PC-3 (cell line): ENCODE measurements at regions not wholly inside any gene's neighbourhood (a gene's known extent, or its start where the extent isn't known, plus 50 kb on each side); places are given as distances from the start of the nearest gene placed in this dataset.

Source experiments
- ATAC-seq: fragments of 200-7000 bp; cut with Tn5 transposase; 2 replicates; pipeline ENCODE4 v1.9.1; 2020; ENCODE audit warnings: mild to moderate bottlenecking, moderate library complexity
- BruUV-seq: library from RNA; stranded (reverse); fragments of 400-500 nt; replicated peaks from 2 replicates; lab custom pipeline; 2021; lab: Mats Ljungman, UMichigan
- CTCF ChIA-PET: fragments of 300-600 bp; sonication (Branson Sonifier 250); formaldehyde crosslinking; loops from one replicate; lab custom pipeline; 2022; ENCODE audit warnings: antibody characterized with exemption; lab: Charles Lee
- POLR2A ChIA-PET: fragments of 300-600 bp; sonication (Branson Sonifier 250); formaldehyde crosslinking; loops from one replicate; lab custom pipeline; 2022; ENCODE audit warnings: antibody characterized with exemption; ENCODE audit not compliant: unreplicated experiment; lab: Charles Lee
- DNase-seq: peaks from one replicate; pipeline ENCODE4 v3.0.0-alpha.2; 2015
- H2AFZ ChIP-seq: fragments of 300-600 bp; sonication (generic); 2 replicates; pipeline ENCODE4 v1.6.0; 2016; ENCODE audit warnings: antibody characterized with exemption, low read length
- H3F3A ChIP-seq: fragments of 300-600 bp; sonication (generic); one replicate; pipeline ENCODE4 v1.6.0; 2017; ENCODE audit warnings: antibody characterized with exemption, low read length, control low read depth, mild to moderate bottlenecking; ENCODE audit not compliant: unreplicated experiment
- H3K27ac ChIP-seq: fragments of 300-600 bp; sonication (generic); 2 replicates; pipeline ENCODE4 v1.5.1; 2016; ENCODE audit warnings: mild to moderate bottlenecking, low read length
- H3K27me3 ChIP-seq: fragments of 300-600 bp; sonication (generic); 2 replicates; pipeline ENCODE4 v1.6.1; 2016; ENCODE audit warnings: low read length, mixed read lengths
- H3K36me3 ChIP-seq: fragments of 300-600 bp; sonication (generic); 2 replicates; pipeline ENCODE4 v1.6.1; 2016; ENCODE audit warnings: low read depth, mixed run types, low read length, mixed read lengths
- H3K4me1 ChIP-seq: fragments of 300-600 bp; sonication (generic); 2 replicates; pipeline ENCODE4 v1.5.1; 2016; ENCODE audit warnings: low read length; ENCODE audit not compliant: insufficient read depth
- H3K4me2 ChIP-seq: fragments of 300-600 bp; sonication (generic); 2 replicates; pipeline ENCODE4 v1.6.0; 2016; ENCODE audit warnings: low read length
- H3K4me3 ChIP-seq: fragments of 300-600 bp; sonication (generic); 2 replicates; pipeline ENCODE4 v1.5.1; 2016; ENCODE audit warnings: mild to moderate bottlenecking, low read length, mixed read lengths
- H3K79me2 ChIP-seq: fragments of 300-600 bp; sonication (generic); 2 replicates; pipeline ENCODE4 v1.6.1; 2017; ENCODE audit warnings: low read length, mixed read lengths
- H3K9ac ChIP-seq: fragments of 300-600 bp; sonication (generic); 2 replicates; pipeline ENCODE4 v1.6.0; 2016; ENCODE audit warnings: mild to moderate bottlenecking, low read length
- H3K9me2 ChIP-seq: fragments of 300-600 bp; sonication (generic); replicated peaks from 2 replicates; pipeline ENCODE4 v1.6.1; 2016; ENCODE audit warnings: mixed run types, low read length, mixed read lengths
- H3K9me3 ChIP-seq: fragments of 300-600 bp; sonication (generic); 2 replicates; pipeline ENCODE4 v1.6.1; 2016; ENCODE audit warnings: low read length, mixed read lengths
- H4K20me1 ChIP-seq: fragments of 300-600 bp; sonication (generic); 2 replicates; pipeline ENCODE4 v1.6.1; 2016; ENCODE audit warnings: low read length, mixed read lengths
- EZH2 ChIP-seq: fragments of 300-600 bp; sonication (generic); IDR thresholded peaks from one replicate; pipeline ENCODE4 v1.6.1; 2017; ENCODE audit warnings: antibody characterized with exemption, mild to moderate bottlenecking, low read length; ENCODE audit not compliant: unreplicated experiment
- intact Hi-C: fragments of 100-400 bp; cut with micrococcal nuclease; formaldehyde crosslinking; loops from 2 replicates; pipeline ENCODE4 v1.9.0; 2023

DNA sequence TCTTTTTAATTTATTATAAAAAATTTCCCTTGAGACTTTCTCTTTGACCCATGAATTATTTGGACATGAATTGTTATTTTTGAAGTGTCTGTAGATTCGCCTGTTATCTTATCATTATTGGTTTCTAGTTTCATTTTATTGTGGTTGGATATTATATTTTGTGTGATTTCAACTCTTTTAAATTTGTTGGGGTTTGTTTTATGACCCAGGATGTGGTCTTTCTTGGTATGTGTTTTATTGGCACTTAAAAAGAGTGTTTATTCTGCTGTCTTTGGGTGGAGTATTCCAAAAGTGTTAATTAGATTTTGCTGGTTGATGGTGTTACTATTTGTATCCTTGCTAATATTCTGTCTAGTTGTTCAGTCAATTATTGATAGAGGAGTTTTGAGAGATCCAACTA, 50.5 kb upstream of the GPR141 start:
- TF ChIP-seq EZH2, result no peak
- Histone ChIP-seq H3K36me3 (no peaks in the 10 kb centered on the region), H4K20me1 (no peaks in the 10 kb centered on the region), H3F3A (no peaks in the 10 kb centered on the region), H3K27me3 (no peaks in the 10 kb centered on the region), H3K4me3 (no peak overlapping the region), H3K4me2 (no peak overlapping the region), H3K27ac (no peak overlapping the region), H3K9me3 (0 out of 2 replicates have a peak, but pooled peaks cover 5% of the 10 kb centered on the region), H3K9ac (no peak overlapping the region), H3K9me2 (no peaks in the 10 kb centered on the region), H3K4me1 (no peaks in the 10 kb centered on the region), H3K79me2 (no peaks in the 10 kb centered on the region), H2AFZ (no peak overlapping the region)
- no TSS peak for BruUV-seq
- POLR2A ChIA-PET, result no interaction called here
- no peak for ATAC-seq
- CTCF ChIA-PET, result no interaction called here
- intact Hi-C loops, result no loop called here
- DNase-seq, result no peak
